HG02885 (cell line): ENCODE measurements at regions not wholly inside any gene's neighbourhood (a gene's known extent, or its start where the extent isn't known, plus 50 kb on each side); places are given as distances from the start of the nearest gene placed in this dataset.
"Not testable (repeated sequence)": the region's sequence is repeated elsewhere in the genome, so short reads cannot be mapped to it uniquely, and the experiment has no call there.

Experiments
- ATAC-seq: cut with Tn5 transposase; IDR thresholded peaks from one replicate; pipeline ENCODE4 v1.9.1; 2021; ENCODE audit warnings: mild to moderate bottlenecking; ENCODE audit not compliant: unreplicated experiment, poor library complexity

GRCh38 chr10:33965795-33966581 lies 631.5 kb upstream of the NRP1 start:
- no peak for ATAC-seq

DNA sequence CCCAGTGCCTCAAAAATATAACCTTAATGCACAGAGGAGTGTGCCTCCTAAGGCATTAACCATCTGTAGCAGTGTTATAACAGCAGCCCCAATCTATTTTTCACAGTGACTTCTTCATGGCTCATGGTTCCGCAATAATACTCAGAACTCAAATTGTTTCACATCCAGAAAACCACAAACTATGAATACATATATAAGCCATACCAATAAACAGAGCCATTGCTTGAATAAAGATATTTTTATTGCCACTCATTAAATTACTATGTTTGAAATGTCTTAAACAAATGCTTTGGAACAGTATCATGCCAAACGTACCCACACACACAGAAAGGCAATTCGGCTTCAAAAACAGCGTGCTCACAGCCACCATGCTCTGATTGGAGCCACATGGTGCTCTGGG lies 629.3 kb upstream of the NRP1 start:
- ATAC-seq, result no peak

DNA sequence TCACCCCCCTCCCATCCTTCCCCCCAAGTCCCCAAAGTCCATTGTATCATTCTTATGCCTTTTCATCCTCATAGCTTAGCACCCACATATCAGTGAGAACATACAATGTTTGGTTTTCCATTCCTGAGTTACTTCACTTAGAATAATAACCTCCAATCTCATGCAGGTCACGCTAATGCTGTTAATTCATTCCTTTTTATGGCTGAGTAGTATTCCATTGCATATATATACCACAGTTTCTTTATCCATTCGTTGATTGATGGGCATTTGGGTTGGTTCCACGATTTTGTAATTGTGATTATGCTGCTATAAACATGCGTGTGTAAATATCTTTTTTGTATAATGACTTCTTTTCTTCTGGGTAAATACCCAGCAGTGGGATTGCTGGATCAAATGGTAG lies 621.9 kb upstream of the NRP1 start:
- ATAC-seq, result not testable (repeated sequence)

DNA sequence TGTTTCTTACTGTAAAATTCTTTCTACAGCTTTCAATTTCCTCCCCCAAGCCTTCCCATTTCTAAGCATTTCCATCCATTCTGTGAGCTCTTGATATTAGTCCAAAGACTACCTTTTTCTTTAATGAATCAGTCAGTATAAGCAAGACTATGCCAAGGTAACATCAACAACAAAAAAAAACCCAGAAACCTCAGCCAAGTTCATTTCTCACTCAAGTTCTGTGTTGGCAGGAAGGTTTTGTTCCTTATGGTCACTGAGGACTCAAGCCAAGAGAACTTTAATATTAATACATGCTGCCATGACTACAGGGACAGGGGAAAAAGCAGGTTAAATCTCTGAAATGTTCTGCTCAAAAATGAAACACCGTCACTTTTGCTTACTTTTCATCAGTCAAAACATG lies 621.2 kb upstream of the NRP1 start:
- ATAC-seq, result no peak

DNA sequence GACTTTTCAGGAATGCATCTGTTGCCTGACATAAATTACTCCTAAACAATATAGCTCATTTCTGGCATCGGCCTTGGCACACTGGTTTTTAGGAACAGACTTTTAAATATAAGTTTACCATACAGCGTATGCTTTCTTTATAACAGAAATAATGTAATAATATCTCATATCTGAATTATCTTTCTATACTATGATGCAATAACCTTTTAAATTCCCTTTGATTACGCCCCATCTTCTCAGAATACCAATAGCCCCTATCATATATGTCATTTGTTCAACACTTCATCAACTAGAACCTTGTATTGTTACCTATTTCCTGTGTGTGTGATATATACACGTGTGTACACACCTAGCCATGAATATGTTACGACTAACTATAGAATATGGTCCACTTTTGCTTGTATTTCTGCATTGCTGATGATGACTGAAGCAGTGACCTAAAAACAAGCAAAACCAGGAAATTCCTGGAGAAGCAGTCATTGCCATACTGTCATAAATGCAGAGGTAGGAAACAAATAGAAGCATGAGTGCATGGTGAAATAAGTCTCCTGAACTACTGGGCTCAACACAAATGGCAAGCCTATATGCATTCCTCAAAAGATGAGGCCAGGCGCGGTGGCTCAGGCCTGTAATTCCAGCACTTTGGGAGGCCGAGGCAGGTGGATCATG lies 618.4 kb upstream of the NRP1 start:
- no peak for ATAC-seq

GRCh38 chr10:33950206-33950605 lies 615.7 kb upstream of the NRP1 start:
- ATAC-seq, result no peak

DNA sequence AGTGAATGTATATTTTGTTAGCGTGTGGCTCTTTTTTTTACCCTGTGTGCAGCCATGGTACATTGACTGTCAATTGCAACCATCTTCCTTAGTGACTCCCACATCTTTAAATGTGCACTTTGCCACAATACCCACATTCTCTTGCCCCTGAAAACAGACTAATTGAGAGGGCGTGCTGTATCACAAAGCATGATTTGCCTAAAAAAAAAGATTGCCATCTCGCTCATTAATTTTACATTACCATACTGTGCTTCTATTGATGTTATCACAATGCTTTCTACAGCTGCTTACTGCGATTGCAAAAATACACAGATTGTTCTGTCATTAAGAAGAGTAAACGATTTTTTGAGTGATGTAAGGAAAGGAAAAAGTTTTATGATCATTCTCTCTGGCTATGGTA lies 613.1 kb upstream of the NRP1 start:
- ATAC-seq, result no peak

DNA sequence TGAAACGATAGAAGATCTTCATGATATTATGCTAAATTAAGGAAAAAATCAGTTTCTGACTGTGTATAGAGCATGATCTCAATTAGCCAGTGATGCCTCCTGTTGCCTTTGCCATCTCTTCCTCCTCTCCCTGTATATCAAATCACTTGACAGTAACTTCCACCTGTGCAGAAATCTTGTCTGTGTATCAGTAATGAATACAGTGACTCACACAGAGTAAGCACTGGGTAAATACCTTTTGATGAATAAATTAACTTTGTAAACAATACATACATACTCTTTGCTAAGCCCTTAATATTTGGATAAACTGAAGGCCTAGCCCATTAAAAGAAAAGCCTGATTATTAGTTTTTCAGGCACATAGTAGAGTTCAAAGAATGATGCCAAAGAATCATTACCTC lies 610.6 kb upstream of the NRP1 start:
- no peak for ATAC-seq

DNA sequence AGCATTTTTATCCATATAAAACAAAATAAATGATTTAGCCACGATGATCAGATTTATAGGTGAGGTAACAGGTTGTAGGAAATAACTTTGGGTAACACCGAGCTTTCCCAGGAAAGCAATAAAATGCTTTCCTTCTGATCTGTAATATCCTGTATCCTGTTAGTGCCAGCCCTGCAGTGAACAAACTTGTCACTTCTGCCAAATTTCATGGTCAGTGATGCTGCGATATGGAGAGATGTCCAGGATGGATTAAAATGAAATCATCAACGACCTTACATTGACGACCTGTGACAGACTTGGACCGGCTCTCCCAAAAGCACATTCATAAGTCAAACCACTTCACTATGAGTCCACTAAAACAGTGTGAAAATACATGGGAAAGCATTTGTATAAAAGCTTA lies 608.0 kb upstream of the NRP1 start:
- ATAC-seq, result no peak

GRCh38 chr10:33939892-33940291 lies 605.4 kb upstream of the NRP1 start:
- ATAC-seq, result no peak

- no peak for ATAC-seq
Observed at GRCh38 chr10:33939410-33939809, 604.9 kb upstream of the NRP1 start.

- no peak for ATAC-seq
Observed at GRCh38 chr10:33938001-33938400, 603.5 kb upstream of the NRP1 start.

DNA sequence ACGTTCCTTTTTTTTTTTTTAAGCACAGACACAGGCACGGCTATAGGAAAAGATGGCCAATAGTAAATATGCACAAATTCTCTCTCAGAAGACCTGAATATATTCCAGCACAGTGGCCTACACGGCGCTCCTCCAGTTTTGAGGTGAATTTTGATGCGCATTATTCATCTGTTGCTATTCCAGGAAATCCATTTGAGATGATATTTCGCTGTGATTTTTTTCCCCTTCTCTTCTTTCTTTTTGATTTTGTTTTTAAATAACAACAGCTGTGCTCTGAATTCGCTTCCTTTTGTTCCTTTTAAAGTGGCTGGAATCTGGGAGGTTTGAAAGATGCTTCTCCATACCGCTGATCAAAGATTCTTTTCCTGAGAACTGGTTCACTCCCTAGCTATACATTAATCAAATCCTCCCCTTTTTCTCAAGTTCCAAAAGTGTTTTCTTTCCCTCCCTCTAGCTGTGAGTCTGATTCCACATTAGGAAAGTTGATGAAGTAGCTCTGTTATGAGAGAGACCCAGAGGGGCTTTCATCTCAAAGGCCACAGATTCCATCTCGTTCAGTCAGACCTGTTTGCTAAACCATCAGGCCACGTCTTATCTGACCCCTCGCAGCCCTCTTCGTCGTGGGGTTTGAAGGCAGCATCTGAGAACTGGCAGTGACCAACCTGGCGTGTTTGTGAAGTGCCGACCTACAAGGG lies 602.7 kb upstream of the NRP1 start:
- ATAC-seq, result no peak

DNA sequence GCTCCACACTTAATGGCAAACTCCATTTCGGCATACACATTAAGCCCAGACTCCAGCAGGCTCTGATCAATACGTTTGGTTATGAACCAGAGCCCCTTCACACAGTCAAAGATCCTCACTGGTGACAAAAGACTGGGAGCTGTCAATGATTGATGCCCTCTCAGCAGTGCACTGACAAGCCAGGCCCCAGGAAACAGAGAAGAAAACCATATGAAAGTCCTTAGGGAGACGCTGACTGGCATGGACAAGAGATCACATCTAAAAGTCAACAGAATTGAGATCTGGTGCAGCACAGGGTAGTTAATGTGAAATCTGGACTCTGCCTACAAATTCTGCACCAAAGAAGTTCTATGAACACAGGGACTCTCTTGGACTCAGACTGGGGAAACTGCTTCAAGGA lies 600.9 kb upstream of the NRP1 start:
- ATAC-seq, result no peak

GRCh38 chr10:33930079-33930478 lies 595.6 kb upstream of the NRP1 start:
- ATAC-seq, result no peak

DNA sequence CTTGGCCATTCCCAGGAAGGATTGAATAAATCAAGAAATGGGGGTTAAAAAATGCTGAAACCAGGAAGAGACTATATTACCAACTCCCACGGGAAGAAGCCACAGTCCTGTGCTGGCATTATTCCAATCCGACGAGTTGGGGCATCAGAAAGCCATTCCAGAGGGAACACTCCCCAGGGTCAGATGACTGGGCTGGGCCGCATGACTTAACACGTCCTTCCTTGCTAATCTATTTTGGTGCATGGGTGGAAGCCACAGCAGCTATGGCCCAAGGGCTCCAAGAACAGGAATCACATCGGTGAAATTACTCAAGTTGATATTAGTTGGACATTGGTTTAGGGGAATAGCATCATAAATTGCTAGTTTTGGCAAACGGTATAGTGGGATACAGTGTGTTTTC lies 592.9 kb upstream of the NRP1 start:
- ATAC-seq, result no peak

DNA sequence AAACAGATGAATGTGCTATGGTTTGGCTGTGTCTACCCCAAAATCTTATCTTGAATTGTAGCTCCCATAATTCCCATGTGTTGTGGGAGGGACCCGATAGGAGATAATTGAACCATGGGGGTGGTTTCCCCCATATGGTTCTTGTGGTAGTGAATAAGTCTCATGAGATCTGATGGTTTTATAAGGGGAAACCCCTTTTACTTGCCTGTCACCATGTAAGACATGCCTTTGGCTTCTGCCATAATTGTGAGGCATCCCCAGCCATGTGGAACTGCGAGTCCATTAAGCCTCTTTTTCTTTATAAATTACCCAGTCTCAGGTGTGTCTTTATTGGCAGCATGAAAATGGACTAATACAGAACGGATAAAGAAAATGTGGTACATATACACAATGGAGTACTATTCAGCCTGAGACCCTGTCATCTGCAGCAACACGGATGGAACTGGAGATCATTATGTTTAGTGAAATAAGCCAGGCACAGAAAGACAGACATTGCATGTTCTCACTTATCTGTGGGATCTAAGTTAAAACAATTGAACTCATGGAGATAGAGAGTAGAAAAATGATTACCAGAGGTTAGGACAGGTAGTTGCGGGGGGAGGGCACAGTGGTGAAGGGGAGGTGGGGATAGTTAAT lies 587.6 kb upstream of the NRP1 start:
- ATAC-seq, result no peak

DNA sequence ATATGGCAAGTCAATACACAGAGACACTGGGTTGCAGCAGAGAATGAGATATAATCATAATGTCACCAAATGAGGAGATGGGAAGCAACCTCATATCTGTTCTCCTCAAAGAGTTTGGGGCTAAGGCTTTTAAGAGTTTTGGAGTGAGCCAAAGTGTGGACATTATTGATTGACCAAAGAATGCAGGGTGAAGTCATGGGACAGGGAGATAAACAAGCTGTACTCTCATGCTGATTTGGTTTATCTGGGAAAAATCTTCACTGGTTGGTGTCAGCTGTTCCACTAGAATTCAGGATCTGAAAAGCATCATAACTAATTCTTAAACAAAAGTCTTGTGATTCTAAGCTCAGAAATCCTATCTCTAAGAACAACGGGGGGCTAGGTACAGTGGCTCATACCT lies 585.9 kb upstream of the NRP1 start:
- ATAC-seq, result no peak

GRCh38 chr10:33919244-33919643 lies 584.8 kb upstream of the NRP1 start:
- no peak for ATAC-seq

GRCh38 chr10:33917069-33917780 lies 582.8 kb upstream of the NRP1 start:
- no peak for ATAC-seq
